HL-60 (cell line): ENCODE measurements at regions not wholly inside any gene's neighbourhood (a gene's known extent, or its start where the extent isn't known, plus 50 kb on each side); places are given as distances from the start of the nearest gene placed in this dataset.

Experiments used
- CTCF ChIP-seq: IDR thresholded peaks from one replicate; pipeline ENCODE4 v1.5.1; 2011; ENCODE audit warnings: low read length, control low read depth, inconsistent platforms; ENCODE audit not compliant: insufficient read depth
- GABPA ChIP-seq: IDR thresholded peaks from 2 replicates; pipeline ENCODE4 v1.6.1; 2012; ENCODE audit warnings: low read depth
- POLR2AphosphoS5 ChIP-seq: IDR thresholded peaks from 2 replicates; pipeline ENCODE4 v1.6.1; 2012; ENCODE audit warnings: low read depth

GRCh38 chr3:27824312-27825200 is 102.4 kb upstream of the EOMES start:
- TF ChIP-seq CTCF = no peak
- no peak for TF ChIP-seq GABPA
- no peak for TF ChIP-seq POLR2AphosphoS5
